Transverse colon (tissue), 4 donors: ENCODE measurements at regions not wholly inside any gene's neighbourhood (a gene's known extent, or its start where the extent isn't known, plus 50 kb on each side); places are given as distances from the start of the nearest gene placed in this dataset.

Experiments
- POLR2AphosphoS5 ChIP-seq, 3 donors: sonication (generic); formaldehyde crosslinking; IDR thresholded peaks; one replicate each; pipeline ENCODE4 v1.6.1; 2016; ENCODE audit warnings: antibody characterized with exemption in 3 of 3
- TF ChIP-seq, protein P1 (sequence below), 5 experiments: fragments of 200-600 bp in 3 of 5; fragments of 450-650 bp in 2 of 5; sonication (generic) in 3 of 5; IDR thresholded peaks; 1 replicate in 2 of 5; 2 replicates in 3 of 5; pipeline ENCODE4 v1.5.1; 2016 to 2017; ENCODE audit warnings: antibody characterized with exemption in 5 of 5, inconsistent platforms in 3 of 5, mild to moderate bottlenecking in 2 of 5, moderate library complexity in 1 of 5

DNA sequence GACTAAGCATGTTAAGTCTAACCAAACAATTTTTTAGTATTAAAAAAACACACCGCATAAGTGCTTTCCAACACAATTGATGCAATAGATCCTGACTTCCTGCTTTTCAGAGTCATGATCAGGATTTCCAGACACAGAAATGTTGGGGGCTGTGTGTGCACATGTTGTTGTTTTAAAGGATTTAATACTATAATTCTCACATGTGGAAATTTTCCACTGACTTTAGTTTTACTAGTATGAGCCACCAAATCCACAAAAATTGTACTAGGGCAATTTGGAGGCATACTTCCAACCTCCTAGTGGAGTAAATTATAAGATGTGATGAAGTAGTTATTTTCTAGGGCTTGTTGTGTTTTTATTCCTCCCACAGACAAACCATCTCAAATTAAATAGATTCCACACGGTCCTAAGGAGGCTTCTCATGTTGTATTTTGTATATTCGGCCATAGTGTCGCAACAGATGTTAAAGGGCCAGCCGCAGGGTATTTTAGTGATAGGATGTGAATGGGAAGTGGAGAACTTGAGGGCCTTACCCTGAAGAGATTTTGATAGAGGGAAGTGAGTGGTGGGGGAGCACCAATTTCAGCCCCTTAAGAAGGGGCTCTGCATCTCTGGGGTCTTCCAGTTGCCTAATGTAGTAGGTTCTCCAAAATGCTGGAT is 108.9 kb upstream of the KLF7 start:
- TF ChIP-seq, protein P1, sequence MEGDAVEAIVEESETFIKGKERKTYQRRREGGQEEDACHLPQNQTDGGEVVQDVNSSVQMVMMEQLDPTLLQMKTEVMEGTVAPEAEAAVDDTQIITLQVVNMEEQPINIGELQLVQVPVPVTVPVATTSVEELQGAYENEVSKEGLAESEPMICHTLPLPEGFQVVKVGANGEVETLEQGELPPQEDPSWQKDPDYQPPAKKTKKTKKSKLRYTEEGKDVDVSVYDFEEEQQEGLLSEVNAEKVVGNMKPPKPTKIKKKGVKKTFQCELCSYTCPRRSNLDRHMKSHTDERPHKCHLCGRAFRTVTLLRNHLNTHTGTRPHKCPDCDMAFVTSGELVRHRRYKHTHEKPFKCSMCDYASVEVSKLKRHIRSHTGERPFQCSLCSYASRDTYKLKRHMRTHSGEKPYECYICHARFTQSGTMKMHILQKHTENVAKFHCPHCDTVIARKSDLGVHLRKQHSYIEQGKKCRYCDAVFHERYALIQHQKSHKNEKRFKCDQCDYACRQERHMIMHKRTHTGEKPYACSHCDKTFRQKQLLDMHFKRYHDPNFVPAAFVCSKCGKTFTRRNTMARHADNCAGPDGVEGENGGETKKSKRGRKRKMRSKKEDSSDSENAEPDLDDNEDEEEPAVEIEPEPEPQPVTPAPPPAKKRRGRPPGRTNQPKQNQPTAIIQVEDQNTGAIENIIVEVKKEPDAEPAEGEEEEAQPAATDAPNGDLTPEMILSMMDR (IDR thresholded peaks at IDR 0.05): no peak
- no peak for TF ChIP-seq POLR2AphosphoS5 (IDR thresholded peaks at IDR 0.05)
